22Rv1 (cell line): ENCODE measurements at regions not wholly inside any gene's neighbourhood (a gene's known extent, or its start where the extent isn't known, plus 50 kb on each side); places are given as distances from the start of the nearest gene placed in this dataset.

Source experiments
- H3K27ac ChIP-seq: fragments of 450-650 bp; 2 replicates; pipeline ENCODE4 v1.5.1; 2017
- CTCF ChIP-seq: fragments of 450-650 bp; IDR thresholded peaks from 2 replicates; pipeline ENCODE4 v1.5.1; 2017; ENCODE audit warnings: mild to moderate bottlenecking
- ZFX ChIP-seq: fragments of 450-650 bp; IDR thresholded peaks from 2 replicates; pipeline ENCODE4 v1.6.1; 2017; ENCODE audit warnings: antibody characterized with exemption, borderline replicate concordance

GRCh38 chrX:104310090-104310489 is 55.4 kb upstream of the ESX1 start:
- H3K27ac ChIP-seq = no peak overlapping the region
- no peak for TF ChIP-seq ZFX
- TF ChIP-seq CTCF = peak; percentile 28

DNA sequence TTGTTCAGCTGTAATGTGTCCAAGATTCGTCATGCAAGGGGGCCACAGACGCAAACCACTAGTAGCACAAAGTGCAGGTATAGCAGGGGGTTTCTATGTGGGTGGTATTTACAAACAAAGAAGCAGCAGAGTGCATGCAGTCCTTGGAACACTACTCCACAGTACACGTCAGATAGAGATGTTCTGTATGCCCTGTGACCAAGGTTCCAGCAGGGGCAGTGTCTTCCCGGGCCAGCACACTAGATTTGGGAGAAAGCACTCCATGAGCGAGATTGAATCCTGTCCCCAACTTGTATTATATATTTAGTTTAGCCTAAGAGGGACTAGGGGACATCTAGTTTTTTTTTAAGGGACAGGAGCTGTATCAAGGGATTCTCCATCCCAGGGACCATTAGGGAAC is 54.4 kb upstream of the ESX1 start:
- H3K27ac ChIP-seq = no peak overlapping the region
- TF ChIP-seq ZFX (no peak), CTCF (no peak)

DNA sequence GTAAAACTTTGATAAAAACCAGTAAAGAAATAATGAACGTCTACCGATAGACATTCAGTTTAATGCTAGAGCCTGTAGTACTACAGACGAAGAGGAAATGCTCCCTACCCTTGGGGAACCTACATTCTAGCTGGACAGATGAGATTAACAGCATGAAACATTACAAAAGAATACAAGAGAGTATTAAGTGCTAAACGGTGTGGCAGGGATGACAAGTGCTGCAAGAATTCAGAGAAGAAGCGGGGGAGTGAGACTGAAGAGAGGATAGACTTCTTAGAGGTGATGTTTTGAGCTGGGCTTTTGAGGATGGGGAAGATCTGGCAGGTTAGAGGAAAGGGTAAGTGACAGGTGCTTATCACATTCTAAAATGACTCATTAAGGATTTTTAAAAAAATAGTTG is 52.6 kb upstream of the ESX1 start:
- TF ChIP-seq ZFX (no peak), CTCF (no peak)
- no peak overlapping the region for H3K27ac ChIP-seq

- TF ChIP-seq ZFX = no peak
- TF ChIP-seq CTCF = no peak
- H3K27ac ChIP-seq = no peak overlapping the region
Measured at GRCh38 chrX:104306180-104306579, 51.4 kb upstream of the ESX1 start.
